Liver (tissue), 8 donors: ENCODE measurements at regions not wholly inside any gene's neighbourhood (a gene's known extent, or its start where the extent isn't known, plus 50 kb on each side); places are given as distances from the start of the nearest gene placed in this dataset.

Source experiments
- DNase-seq: peaks from one replicate; pipeline ENCODE4 v3.0.0-alpha.2; 2017; ENCODE audit warnings: low spot score
- H3K27ac ChIP-seq, 2 donors: one replicate each; pipeline ENCODE4 v1.7.0; 2013; ENCODE audit warnings: inconsistent platforms in 2 of 2, low read length in 2 of 2, control low read depth in 1 of 2, low read depth in 1 of 2, mild to moderate bottlenecking in 1 of 2
- H3K27me3 ChIP-seq, 4 donors: one replicate each; pipeline versions ENCODE4 v1.6.1 to v1.7.0; 2013; ENCODE audit warnings: low read length in 3 of 4, inconsistent platforms in 1 of 4, mild to moderate bottlenecking in 1 of 4, moderate library complexity in 1 of 4; ENCODE audit not compliant: control insufficient read depth in 4 of 4, insufficient read depth in 4 of 4
- H3K36me3 ChIP-seq, 4 donors: one replicate each; pipeline versions ENCODE4 v1.6.1 to v1.7.0; 2013; ENCODE audit warnings: low read length in 3 of 4, mild to moderate bottlenecking in 3 of 4, low read depth in 1 of 4, moderate library complexity in 1 of 4; ENCODE audit not compliant: control insufficient read depth in 4 of 4, insufficient read depth in 3 of 4
- H3K4me1 ChIP-seq, 4 donors: one replicate each; pipeline versions ENCODE4 v1.6.1 to v1.7.0; 2013; ENCODE audit warnings: low read length in 3 of 4, mild to moderate bottlenecking in 3 of 4, moderate library complexity in 1 of 4; ENCODE audit not compliant: control insufficient read depth in 4 of 4, insufficient read depth in 4 of 4
- H3K4me3 ChIP-seq, 3 donors: one replicate each; pipeline versions ENCODE4 v1.6.1 to v1.7.0; 2013; ENCODE audit warnings: low read length in 3 of 3, control low read depth in 1 of 3, low read depth in 1 of 3, mild to moderate bottlenecking in 1 of 3
- H3K9ac ChIP-seq, 2 donors: one replicate each; pipeline ENCODE4 v1.7.0; 2013; ENCODE audit warnings: low read length in 2 of 2, mild to moderate bottlenecking in 2 of 2, moderate library complexity in 2 of 2, control low read depth in 1 of 2, low read depth in 1 of 2
- H3K9me3 ChIP-seq, 4 donors: one replicate each; pipeline versions ENCODE4 v1.6.1 to v1.7.0; 2013; ENCODE audit warnings: low read length in 3 of 4; ENCODE audit not compliant: control insufficient read depth in 4 of 4
- ATF3 ChIP-seq: IDR thresholded peaks from 2 replicates; pipeline ENCODE4 v1.6.1; 2016; ENCODE audit warnings: antibody characterized with exemption
- CTCF ChIP-seq: fragments of 150-350 bp; IDR thresholded peaks from 2 replicates; pipeline ENCODE4 v1.5.1; 2017; ENCODE audit warnings: improper control_type of control experiment, low read depth, low read length; ENCODE audit not compliant: missing input control
- EGR1 ChIP-seq, 2 donors: IDR thresholded peaks; 2 replicates each; pipeline ENCODE4 v1.6.1; 2016 to 2018; ENCODE audit warnings: antibody characterized with exemption in 2 of 2, low read depth in 2 of 2
- FOXA1 ChIP-seq: IDR thresholded peaks from 2 replicates; pipeline ENCODE4 v1.6.1; 2016; ENCODE audit warnings: antibody characterized with exemption
- FOXA2 ChIP-seq: IDR thresholded peaks from 2 replicates; pipeline ENCODE4 v1.6.1; 2016; ENCODE audit warnings: antibody characterized with exemption
- GABPA ChIP-seq, 2 donors: IDR thresholded peaks in 1 of 2; conservative IDR thresholded peaks in 1 of 2; 2 replicates each; pipeline ENCODE4 v1.6.1; 2016; ENCODE audit warnings: antibody characterized with exemption in 2 of 2, mild to moderate bottlenecking in 1 of 2, moderate library complexity in 1 of 2
- HNF4A ChIP-seq, 2 donors: conservative IDR thresholded peaks; 2 replicates each; pipeline ENCODE4 v1.6.1; 2016; ENCODE audit warnings: antibody characterized with exemption in 2 of 2, mild to moderate bottlenecking in 2 of 2
- HNF4G ChIP-seq: IDR thresholded peaks from 2 replicates; pipeline ENCODE4 v1.6.1; 2016; ENCODE audit warnings: antibody characterized with exemption
- JUND ChIP-seq, 2 donors: IDR thresholded peaks; 2 replicates each; pipeline ENCODE4 v1.6.1; 2016; ENCODE audit warnings: antibody characterized with exemption in 2 of 2
- MAX ChIP-seq: IDR thresholded peaks from 2 replicates; pipeline ENCODE4 v1.6.1; 2016; ENCODE audit warnings: antibody characterized with exemption
- NR2F2 ChIP-seq: IDR thresholded peaks from 2 replicates; pipeline ENCODE4 v1.6.1; 2016; ENCODE audit warnings: antibody characterized with exemption
- RAD21 ChIP-seq, 2 donors: IDR thresholded peaks; 2 replicates each; pipeline ENCODE4 v1.6.1; 2016; ENCODE audit warnings: antibody characterized with exemption in 2 of 2, mild to moderate bottlenecking in 2 of 2
- REST ChIP-seq: IDR thresholded peaks from 2 replicates; pipeline ENCODE4 v1.6.1; 2016; ENCODE audit warnings: antibody characterized with exemption, mild to moderate bottlenecking
- RXRA ChIP-seq, 2 donors: IDR thresholded peaks; 2 replicates each; pipeline ENCODE4 v1.6.1; 2017 to 2018; ENCODE audit warnings: antibody characterized with exemption in 2 of 2, mild to moderate bottlenecking in 1 of 2
- SP1 ChIP-seq: IDR thresholded peaks from 2 replicates; pipeline ENCODE4 v1.6.1; 2018; ENCODE audit warnings: antibody characterized with exemption, mild to moderate bottlenecking
- TAF1 ChIP-seq: conservative IDR thresholded peaks from 2 replicates; pipeline ENCODE4 v1.6.1; 2016; ENCODE audit warnings: antibody characterized with exemption, mild to moderate bottlenecking
- YY1 ChIP-seq: IDR thresholded peaks from 2 replicates; pipeline ENCODE4 v1.6.1; 2016; ENCODE audit warnings: antibody characterized with exemption, mild to moderate bottlenecking
- ZBTB33 ChIP-seq: IDR thresholded peaks from 2 replicates; pipeline ENCODE4 v1.6.1; 2016; ENCODE audit warnings: antibody characterized with exemption
- WGBS: extraction: QIAGEN DNeasy Blood & Tissue Kit; methylation state at CpG from one replicate; pipeline ENCODE4 v1.1.7; 2013; 5-methylcytosine and 5-hydroxymethylcytosine counted together
- donor health status: healthy.
- donor health status: healthy.
- donor health status: healthy.
- donor health status: healthy.
- donor health status: healthy.

- WGBS = 53% methylated on average over 2 of the region's 2 CpGs
- TF ChIP-seq TAF1 = no peak
- TF ChIP-seq MAX = no peak
- no peak for TF ChIP-seq NR2F2
- TF ChIP-seq ZBTB33 = no peak
- no peak for TF ChIP-seq CTCF
- TF ChIP-seq RXRA (IDR thresholded peaks at IDR 0.05) = no peak
- no peak for TF ChIP-seq RAD21 (IDR thresholded peaks at IDR 0.05)
- no peak for TF ChIP-seq JUND (IDR thresholded peaks at IDR 0.05)
- no peak for TF ChIP-seq HNF4A (conservative IDR thresholded peaks at IDR 0.05)
- no peak for TF ChIP-seq FOXA1
- TF ChIP-seq FOXA2 = no peak
- TF ChIP-seq ATF3 = no peak
- no peak for TF ChIP-seq HNF4G
- TF ChIP-seq REST = no peak
- no peak for TF ChIP-seq GABPA (IDR thresholded peaks at IDR 0.05 in 1 of 2, conservative IDR thresholded peaks at IDR 0.05 in 1 of 2)
- TF ChIP-seq SP1 = no peak
- no peak for TF ChIP-seq YY1
- TF ChIP-seq EGR1 (IDR thresholded peaks at IDR 0.05; ENCODE audit: low read depth in 2 of 2) = no peak
- DNase-seq = no peak
- Histone ChIP-seq H3K4me3 (no peak overlapping the region), H3K9ac (no peak overlapping the region), H3K27me3 (no peaks in the 10 kb centered on the region), H3K36me3 (no peaks in the 10 kb centered on the region), H3K27ac (no peak overlapping the region), H3K9me3 (no peaks in the 10 kb centered on the region), H3K4me1 (no peaks in the 10 kb centered on the region)
Observed at GRCh38 chr3:25029820-25030219, 398.2 kb upstream of the RARB start.

GRCh38 chr3:25032344-25032743 is 395.7 kb upstream of the RARB start:
- TF ChIP-seq CTCF (no peak), EGR1 (IDR thresholded peaks at IDR 0.05; ENCODE audit: low read depth in 2 of 2) (no peak)
- DNase-seq = no peak
- WGBS = 77% methylated on average over 1 of the region's 1 CpG

More at GRCh38 chr3:25032344-25032743, 395.7 kb upstream of the RARB start:
- no peak overlapping the region for H3K9ac ChIP-seq
- no peaks in the 10 kb centered on the region for H3K4me1 ChIP-seq
- H3K36me3 ChIP-seq = no peaks in the 10 kb centered on the region
- no peak overlapping the region for H3K27ac ChIP-seq
- no peaks in the 10 kb centered on the region for H3K9me3 ChIP-seq
- no peak overlapping the region for H3K4me3 ChIP-seq
- no peaks in the 10 kb centered on the region for H3K27me3 ChIP-seq
